Fibroblast of skin of right biceps (primary cell): ENCODE measurements at regions not wholly inside any gene's neighbourhood (a gene's known extent, or its start where the extent isn't known, plus 50 kb on each side); places are given as distances from the start of the nearest gene placed in this dataset.
"Not testable (repeated sequence)": the region's sequence is repeated elsewhere in the genome, so short reads cannot be mapped to it uniquely, and the experiment has no call there.

Experiments used
- DNase-seq: peaks from one replicate; pipeline ENCODE4 v3.0.0-alpha.2; 2013

- DNase-seq: no peak
Observed at GRCh38 chr16:6708576-6709215, 623.9 kb upstream of the RBFOX1 start.

- no peak for DNase-seq
Observed at GRCh38 chr16:6704306-6704930, 628.2 kb upstream of the RBFOX1 start.

GRCh38 chr16:6701096-6701495 is 631.5 kb upstream of the RBFOX1 start:
- no peak for DNase-seq

- no peak for DNase-seq
Observed at GRCh38 chr16:6698548-6698947, 634.1 kb upstream of the RBFOX1 start.

DNA sequence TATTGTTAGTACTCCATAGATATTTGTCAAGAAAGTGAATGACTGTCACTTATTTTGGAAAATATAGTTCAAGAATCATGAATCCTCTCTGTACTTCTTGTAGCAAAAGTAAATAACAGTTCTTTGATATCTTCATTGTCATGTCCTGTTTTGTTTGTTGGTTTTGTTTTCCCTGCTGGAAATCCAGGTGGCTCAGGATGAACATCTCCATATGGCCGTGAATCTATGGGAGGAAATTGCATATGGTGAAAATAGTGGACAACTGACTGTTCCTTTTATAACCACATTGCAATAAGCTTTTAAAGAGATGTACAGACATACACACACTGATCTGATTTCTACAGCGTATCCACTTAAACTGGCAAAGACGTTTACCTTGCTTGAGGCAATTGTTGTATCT is 637.0 kb upstream of the RBFOX1 start:
- no peak for DNase-seq

DNA sequence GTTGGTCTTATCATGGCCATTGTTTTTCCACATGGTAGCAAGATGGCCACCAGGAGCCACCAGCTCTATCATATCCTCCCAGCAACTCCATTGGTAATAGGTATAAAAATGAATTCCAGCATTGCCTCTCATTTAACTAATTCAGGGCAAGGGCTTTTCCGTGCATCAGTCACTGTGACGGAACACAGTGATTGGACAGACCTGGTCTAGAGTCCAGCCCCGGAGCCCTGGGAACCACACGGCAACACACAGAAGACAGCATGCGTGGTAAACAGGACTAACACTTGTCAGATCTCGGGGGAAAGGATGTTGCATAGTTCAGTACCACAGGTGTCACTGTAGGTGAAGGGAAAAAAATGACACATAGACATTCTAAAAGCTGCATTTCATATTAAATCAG is 638.0 kb upstream of the RBFOX1 start:
- no peak for DNase-seq

GRCh38 chr16:6693418-6693817 is 639.2 kb upstream of the RBFOX1 start:
- not testable (repeated sequence) for DNase-seq

DNA sequence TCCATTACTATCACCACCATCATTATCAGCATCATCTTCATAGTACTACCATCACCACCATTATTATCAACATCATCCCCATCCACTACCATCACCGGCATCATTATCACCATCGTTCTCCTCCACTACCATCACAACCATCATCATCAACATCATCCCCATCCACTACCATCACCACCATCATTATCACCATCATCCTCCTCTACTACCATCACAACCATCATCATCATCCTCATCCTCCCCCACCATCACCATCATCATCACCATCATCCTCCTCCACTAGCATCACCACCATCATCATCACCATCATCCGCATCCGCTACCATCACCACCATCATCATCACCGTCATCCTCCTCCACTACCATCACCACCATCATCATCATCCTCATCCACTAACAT is 639.8 kb upstream of the RBFOX1 start:
- DNase-seq: no peak

GRCh38 chr16:6690741-6691140 is 641.9 kb upstream of the RBFOX1 start:
- DNase-seq: no peak

- no peak for DNase-seq
Observed at GRCh38 chr16:6689643-6690042, 643.0 kb upstream of the RBFOX1 start.

- no peak for DNase-seq
Observed at GRCh38 chr16:6687593-6687992, 645.1 kb upstream of the RBFOX1 start.

DNA sequence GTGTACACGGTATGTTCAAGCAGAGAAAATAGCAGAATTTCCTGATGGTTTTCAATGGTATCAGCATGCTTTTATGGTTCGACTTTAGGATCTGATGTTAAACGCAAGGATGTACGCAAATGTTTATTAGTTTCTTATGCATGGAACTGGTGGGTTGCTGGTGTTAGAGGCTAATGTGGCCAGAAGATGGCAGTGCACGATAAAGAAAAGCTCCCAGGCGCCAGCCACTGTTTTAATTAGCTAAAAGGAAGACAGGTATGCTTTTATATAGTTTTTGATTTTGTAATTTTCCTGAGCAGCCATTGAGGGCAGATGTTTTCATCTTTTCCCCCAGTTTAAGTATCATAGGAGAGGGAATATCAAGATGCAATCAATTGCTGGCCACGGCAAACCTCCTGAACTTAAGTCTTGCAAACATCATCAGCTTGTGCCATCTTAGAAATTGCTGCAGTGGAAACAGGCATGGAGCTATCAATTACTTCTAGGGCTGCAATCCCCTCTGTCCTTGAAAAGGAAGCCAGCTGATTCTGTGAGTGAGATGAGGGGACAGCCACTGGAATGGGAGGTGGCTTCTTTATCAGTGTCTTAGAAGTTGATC is 648.5 kb upstream of the RBFOX1 start:
- DNase-seq: no peak

GRCh38 chr16:6682142-6682811 is 650.4 kb upstream of the RBFOX1 start:
- DNase-seq: no peak

DNA sequence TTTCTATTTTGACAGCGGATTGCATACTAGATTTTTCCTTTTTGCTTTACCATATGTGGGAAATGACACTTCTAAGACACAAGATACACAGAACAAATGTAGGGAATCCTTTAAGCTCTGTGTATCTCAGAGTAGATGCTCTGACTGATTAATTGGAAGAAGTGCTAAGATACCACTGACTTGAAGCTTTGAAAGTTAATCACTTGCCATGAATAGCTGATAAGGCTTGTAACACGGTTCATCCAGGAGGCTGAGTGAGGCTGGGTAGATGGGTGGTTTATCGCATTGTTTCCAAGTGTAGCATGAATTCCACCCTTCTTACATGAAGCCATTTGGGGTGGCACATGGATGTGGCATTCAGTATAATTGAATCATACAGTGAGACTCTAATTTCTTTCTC is 654.1 kb upstream of the RBFOX1 start:
- DNase-seq: no peak

DNA sequence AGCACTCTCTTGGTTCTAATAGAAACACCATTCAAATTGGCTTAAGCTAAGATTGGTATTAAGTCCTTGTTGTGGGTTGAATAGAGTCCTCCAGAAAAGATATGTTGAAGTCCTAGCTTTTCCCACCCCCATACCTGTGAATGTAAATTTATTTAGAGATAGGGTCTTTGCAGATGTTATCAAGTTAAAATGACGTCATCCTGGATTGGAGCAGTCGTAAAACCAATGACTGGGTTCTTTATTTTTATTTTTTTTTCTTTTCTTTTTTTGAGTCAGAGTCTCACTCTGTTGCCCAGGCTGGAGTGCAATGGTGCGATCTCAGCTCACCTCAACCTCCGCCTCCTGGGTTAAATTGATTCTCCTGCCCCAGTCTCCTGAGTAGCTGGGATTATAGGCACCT is 658.6 kb upstream of the RBFOX1 start:
- DNase-seq: no peak

DNA sequence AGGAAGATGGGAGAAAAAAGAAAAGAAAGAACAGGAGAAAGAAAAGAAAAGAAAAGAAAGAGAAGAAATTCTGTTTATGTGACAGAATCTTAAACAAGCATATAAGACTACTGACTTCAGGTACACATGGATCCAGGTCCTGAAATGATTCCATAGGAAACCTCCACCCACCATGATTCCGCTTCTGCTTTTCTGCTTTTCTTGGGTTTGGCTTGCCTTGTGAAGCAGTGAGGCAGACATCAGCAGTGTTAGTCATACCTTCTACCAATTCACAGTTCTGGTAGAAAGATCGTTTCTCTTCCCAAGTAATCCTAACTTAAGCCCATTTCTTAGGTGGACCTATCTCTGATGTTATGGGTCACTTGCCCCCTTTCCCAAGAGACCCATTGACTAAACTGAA is 660.1 kb upstream of the RBFOX1 start:
- DNase-seq: no peak

GRCh38 chr16:6667393-6667792 is 665.3 kb upstream of the RBFOX1 start:
- DNase-seq: no peak

- DNase-seq: no peak
Observed at GRCh38 chr16:6665126-6665525, 667.5 kb upstream of the RBFOX1 start.

GRCh38 chr16:6663668-6664067 is 669.0 kb upstream of the RBFOX1 start:
- DNase-seq: no peak

DNA sequence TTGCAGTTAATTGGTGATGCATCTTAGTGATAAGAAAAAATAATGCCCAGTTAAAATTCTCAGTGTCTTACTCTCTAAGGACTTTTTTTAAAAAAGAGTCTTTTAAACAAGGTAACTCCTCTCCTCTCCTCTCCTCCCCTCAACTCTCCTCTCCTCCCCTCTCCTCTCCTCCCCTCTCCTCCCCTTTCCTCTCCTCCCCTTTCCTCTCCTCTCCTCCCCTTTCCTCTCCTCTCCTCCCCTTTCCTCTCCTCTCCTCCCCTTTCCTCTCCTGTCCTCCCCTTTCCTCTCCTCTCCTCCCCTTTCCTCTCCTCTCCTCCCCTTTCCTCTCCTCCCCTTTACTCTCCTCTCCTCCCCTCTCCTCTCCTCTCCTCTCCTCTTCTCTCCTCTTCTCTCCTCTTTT is 675.9 kb upstream of the RBFOX1 start:
- DNase-seq: no peak

GRCh38 chr16:6646891-6647290 is 685.8 kb upstream of the RBFOX1 start:
- DNase-seq: no peak

- DNase-seq: no peak
Observed at GRCh38 chr16:6645768-6646568, 686.7 kb upstream of the RBFOX1 start.

- no peak for DNase-seq
Observed at GRCh38 chr16:6644916-6645315, 687.7 kb upstream of the RBFOX1 start.
